ENCODE measurements at regions not wholly inside any gene's neighbourhood (a gene's known extent, or its start where the extent isn't known, plus 50 kb on each side); places are given as distances from the start of the nearest gene placed in this dataset.

DNA sequence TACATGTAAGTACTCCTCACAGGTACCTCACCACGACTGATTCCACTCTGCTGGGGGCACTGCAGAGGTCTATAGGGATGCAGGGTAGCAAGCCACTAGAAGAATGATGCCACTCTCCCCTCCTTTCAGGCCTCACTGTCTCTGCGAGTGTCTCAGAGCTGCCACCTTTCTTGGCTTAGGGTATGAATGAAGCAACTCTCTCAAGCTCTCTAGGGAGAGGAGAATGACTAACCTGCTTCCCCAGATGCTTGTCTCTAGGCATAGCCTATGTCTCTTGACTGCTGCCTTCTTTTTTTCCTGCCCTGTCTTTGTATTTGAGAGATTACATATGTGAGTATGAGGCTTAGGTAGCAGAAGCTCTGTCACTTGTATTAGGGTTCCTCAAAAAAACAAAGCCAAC, 566.5 kb upstream of the ATP2B1 start:
- Histone ChIP-seq H3K9me3 (ENCODE audit: control insufficient read depth in 4 of 4, low read length in 3 of 4) (no peaks in the 10 kb centered on the region), H3K27ac (ENCODE audit: low read depth in 1 of 2, low read length in 2 of 2) (no peak overlapping the region), H3K27me3 (ENCODE audit: control insufficient read depth in 4 of 4, insufficient read depth in 4 of 4, low read length in 3 of 4) (no peaks in the 10 kb centered on the region), H3K4me1 (ENCODE audit: control insufficient read depth in 4 of 4, insufficient read depth in 4 of 4, low read length in 3 of 4) (no peaks in the 10 kb centered on the region), H3K36me3 (ENCODE audit: control insufficient read depth in 4 of 4, insufficient read depth in 3 of 4, low read depth in 1 of 4, low read length in 3 of 4) (no peaks in the 10 kb centered on the region), H3K9ac (ENCODE audit: low read depth in 1 of 2, low read length in 2 of 2) (no peak overlapping the region), H3K4me3 (ENCODE audit: low read depth in 1 of 3, low read length in 3 of 3) (no peak overlapping the region)
- no peak for TF ChIP-seq FOXA1 (IDR thresholded peaks at IDR 0.05)
- TF ChIP-seq, protein P1, sequence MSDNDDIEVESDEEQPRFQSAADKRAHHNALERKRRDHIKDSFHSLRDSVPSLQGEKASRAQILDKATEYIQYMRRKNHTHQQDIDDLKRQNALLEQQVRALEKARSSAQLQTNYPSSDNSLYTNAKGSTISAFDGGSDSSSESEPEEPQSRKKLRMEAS (IDR thresholded peaks at IDR 0.05) = no peak
- TF ChIP-seq NR2F2 (IDR thresholded peaks at IDR 0.05) = no peak
- TF ChIP-seq HNF4G (IDR thresholded peaks at IDR 0.05) = no peak
- TF ChIP-seq, protein P2, sequence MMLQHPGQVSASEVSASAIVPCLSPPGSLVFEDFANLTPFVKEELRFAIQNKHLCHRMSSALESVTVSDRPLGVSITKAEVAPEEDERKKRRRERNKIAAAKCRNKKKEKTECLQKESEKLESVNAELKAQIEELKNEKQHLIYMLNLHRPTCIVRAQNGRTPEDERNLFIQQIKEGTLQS (IDR thresholded peaks at IDR 0.05) = no peak
- no peak for TF ChIP-seq SP1 (IDR thresholded peaks at IDR 0.05)
- TF ChIP-seq RXRA (IDR thresholded peaks at IDR 0.05) = no peak
- no peak for TF ChIP-seq EGR1 (IDR thresholded peaks at IDR 0.05; ENCODE audit: low read depth in 2 of 2)
- TF ChIP-seq RAD21 (IDR thresholded peaks at IDR 0.05) = no peak
- TF ChIP-seq FOXA2 (IDR thresholded peaks at IDR 0.05) = no peak
- no peak for TF ChIP-seq TAF1 (conservative IDR thresholded peaks at IDR 0.05)
- WGBS = 64% methylated on average over 2 of the region's 2 CpGs
- no peak for DNase-seq (ENCODE audit: low spot score)

DNA sequence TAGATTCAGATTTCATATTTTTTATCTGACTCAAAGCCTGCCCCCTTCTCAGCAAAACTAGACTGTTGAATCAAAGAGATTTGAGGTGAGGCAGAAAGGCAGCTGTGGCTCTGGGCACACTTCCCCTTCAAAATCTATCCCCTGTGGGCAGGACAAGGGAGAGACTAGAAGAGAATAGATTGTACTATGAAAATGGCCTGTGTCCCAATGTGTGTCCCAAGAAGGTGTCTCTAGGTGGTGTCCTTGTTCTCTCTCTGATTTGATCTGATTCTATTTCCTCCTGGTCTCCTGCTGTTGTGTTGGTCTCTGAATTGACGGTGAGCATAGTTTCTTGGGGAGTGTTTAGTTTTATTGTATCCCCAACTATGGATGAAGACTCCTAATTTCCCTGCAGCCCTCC, 565.8 kb upstream of the ATP2B1 start:
- no peaks in the 10 kb centered on the region for H3K27me3 ChIP-seq (ENCODE audit: control insufficient read depth in 4 of 4, insufficient read depth in 4 of 4, low read length in 3 of 4)
- H3K4me1 ChIP-seq (ENCODE audit: control insufficient read depth in 4 of 4, insufficient read depth in 4 of 4, low read length in 3 of 4) = no peaks in the 10 kb centered on the region
- H3K4me3 ChIP-seq (ENCODE audit: low read depth in 1 of 3, low read length in 3 of 3) = no peak overlapping the region
- WGBS = 62% methylated on average over 1 of the region's 1 CpG
- no peak overlapping the region for H3K9ac ChIP-seq (ENCODE audit: low read depth in 1 of 2, low read length in 2 of 2)
- H3K36me3 ChIP-seq (ENCODE audit: control insufficient read depth in 4 of 4, insufficient read depth in 3 of 4, low read depth in 1 of 4, low read length in 3 of 4) = no peaks in the 10 kb centered on the region
- DNase-seq (ENCODE audit: low spot score) = no peak
- TF ChIP-seq, protein P2 (IDR thresholded peaks at IDR 0.05) = no peak
- TF ChIP-seq FOXA2 (IDR thresholded peaks at IDR 0.05) = no peak
- TF ChIP-seq, protein P3, sequence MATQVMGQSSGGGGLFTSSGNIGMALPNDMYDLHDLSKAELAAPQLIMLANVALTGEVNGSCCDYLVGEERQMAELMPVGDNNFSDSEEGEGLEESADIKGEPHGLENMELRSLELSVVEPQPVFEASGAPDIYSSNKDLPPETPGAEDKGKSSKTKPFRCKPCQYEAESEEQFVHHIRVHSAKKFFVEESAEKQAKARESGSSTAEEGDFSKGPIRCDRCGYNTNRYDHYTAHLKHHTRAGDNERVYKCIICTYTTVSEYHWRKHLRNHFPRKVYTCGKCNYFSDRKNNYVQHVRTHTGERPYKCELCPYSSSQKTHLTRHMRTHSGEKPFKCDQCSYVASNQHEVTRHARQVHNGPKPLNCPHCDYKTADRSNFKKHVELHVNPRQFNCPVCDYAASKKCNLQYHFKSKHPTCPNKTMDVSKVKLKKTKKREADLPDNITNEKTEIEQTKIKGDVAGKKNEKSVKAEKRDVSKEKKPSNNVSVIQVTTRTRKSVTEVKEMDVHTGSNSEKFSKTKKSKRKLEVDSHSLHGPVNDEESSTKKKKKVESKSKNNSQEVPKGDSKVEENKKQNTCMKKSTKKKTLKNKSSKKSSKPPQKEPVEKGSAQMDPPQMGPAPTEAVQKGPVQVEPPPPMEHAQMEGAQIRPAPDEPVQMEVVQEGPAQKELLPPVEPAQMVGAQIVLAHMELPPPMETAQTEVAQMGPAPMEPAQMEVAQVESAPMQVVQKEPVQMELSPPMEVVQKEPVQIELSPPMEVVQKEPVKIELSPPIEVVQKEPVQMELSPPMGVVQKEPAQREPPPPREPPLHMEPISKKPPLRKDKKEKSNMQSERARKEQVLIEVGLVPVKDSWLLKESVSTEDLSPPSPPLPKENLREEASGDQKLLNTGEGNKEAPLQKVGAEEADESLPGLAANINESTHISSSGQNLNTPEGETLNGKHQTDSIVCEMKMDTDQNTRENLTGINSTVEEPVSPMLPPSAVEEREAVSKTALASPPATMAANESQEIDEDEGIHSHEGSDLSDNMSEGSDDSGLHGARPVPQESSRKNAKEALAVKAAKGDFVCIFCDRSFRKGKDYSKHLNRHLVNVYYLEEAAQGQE (IDR thresholded peaks at IDR 0.05) = no peak
- TF ChIP-seq JUND (IDR thresholded peaks at IDR 0.05) = no peak
- TF ChIP-seq SP1 (IDR thresholded peaks at IDR 0.05) = no peak
- TF ChIP-seq RAD21 (IDR thresholded peaks at IDR 0.05) = peak in 1 of 2 donors; percentile 5
- no peaks in the 10 kb centered on the region for H3K9me3 ChIP-seq (ENCODE audit: control insufficient read depth in 4 of 4, low read length in 3 of 4)
- no peak overlapping the region for H3K27ac ChIP-seq (ENCODE audit: low read depth in 1 of 2, low read length in 2 of 2)

DNA sequence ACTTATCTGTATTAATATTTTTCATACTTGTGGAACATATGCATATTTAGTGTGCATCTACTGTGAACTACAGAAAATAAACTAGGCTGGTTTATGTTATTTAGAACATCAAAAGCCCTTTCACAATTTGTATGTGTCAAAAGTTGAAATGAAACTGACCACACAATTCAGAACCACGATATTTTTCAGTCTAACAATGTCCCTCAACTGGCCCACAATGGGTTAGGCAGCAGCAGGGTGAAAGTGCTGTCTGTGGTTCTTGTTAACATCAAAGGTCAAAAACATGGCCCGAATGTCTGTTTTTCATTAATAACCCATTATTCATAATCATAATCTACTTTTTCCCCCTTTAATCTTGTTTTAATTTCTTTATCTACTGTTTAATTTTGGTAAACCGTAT, 559.9 kb upstream of the ATP2B1 start:
- no peak for TF ChIP-seq NR2F2 (IDR thresholded peaks at IDR 0.05)
- no peak for TF ChIP-seq HNF4G (IDR thresholded peaks at IDR 0.05)
- TF ChIP-seq SP1 (IDR thresholded peaks at IDR 0.05) = no peak
- TF ChIP-seq FOXA1 (IDR thresholded peaks at IDR 0.05) = no peak
- TF ChIP-seq, protein P4, sequence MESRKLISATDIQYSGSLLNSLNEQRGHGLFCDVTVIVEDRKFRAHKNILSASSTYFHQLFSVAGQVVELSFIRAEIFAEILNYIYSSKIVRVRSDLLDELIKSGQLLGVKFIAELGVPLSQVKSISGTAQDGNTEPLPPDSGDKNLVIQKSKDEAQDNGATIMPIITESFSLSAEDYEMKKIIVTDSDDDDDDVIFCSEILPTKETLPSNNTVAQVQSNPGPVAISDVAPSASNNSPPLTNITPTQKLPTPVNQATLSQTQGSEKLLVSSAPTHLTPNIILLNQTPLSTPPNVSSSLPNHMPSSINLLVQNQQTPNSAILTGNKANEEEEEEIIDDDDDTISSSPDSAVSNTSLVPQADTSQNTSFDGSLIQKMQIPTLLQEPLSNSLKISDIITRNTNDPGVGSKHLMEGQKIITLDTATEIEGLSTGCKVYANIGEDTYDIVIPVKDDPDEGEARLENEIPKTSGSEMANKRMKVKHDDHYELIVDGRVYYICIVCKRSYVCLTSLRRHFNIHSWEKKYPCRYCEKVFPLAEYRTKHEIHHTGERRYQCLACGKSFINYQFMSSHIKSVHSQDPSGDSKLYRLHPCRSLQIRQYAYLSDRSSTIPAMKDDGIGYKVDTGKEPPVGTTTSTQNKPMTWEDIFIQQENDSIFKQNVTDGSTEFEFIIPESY (IDR thresholded peaks at IDR 0.05) = no peak
- TF ChIP-seq YY1 (IDR thresholded peaks at IDR 0.05) = no peak
- no peak for TF ChIP-seq HNF4A (conservative IDR thresholded peaks at IDR 0.05)
- TF ChIP-seq JUND (IDR thresholded peaks at IDR 0.05) = no peak
- TF ChIP-seq, protein P2 (IDR thresholded peaks at IDR 0.05) = no peak
- no peak for TF ChIP-seq RAD21 (IDR thresholded peaks at IDR 0.05)
- TF ChIP-seq TAF1 (conservative IDR thresholded peaks at IDR 0.05) = no peak
- no peak for TF ChIP-seq GABPA (IDR thresholded peaks at IDR 0.05 in 1 of 2, conservative IDR thresholded peaks at IDR 0.05 in 1 of 2)
- TF ChIP-seq, protein P3 (IDR thresholded peaks at IDR 0.05) = no peak
- 71% methylated on average over 3 of the region's 3 CpGs for WGBS
- Histone ChIP-seq H3K4me3 (ENCODE audit: low read depth in 1 of 3, low read length in 3 of 3) (no peak overlapping the region), H3K36me3 (ENCODE audit: control insufficient read depth in 4 of 4, insufficient read depth in 3 of 4, low read depth in 1 of 4, low read length in 3 of 4) (no peaks in the 10 kb centered on the region), H3K4me1 (ENCODE audit: control insufficient read depth in 4 of 4, insufficient read depth in 4 of 4, low read length in 3 of 4) (no peaks in the 10 kb centered on the region), H3K27me3 (ENCODE audit: control insufficient read depth in 4 of 4, insufficient read depth in 4 of 4, low read length in 3 of 4) (no peaks in the 10 kb centered on the region), H3K27ac (ENCODE audit: low read depth in 1 of 2, low read length in 2 of 2) (no peak overlapping the region), H3K9ac (ENCODE audit: low read depth in 1 of 2, low read length in 2 of 2) (no peak overlapping the region), H3K9me3 (ENCODE audit: control insufficient read depth in 4 of 4, low read length in 3 of 4) (no peaks in the 10 kb centered on the region)
- no peak for DNase-seq (ENCODE audit: low spot score)
